HFFc6 (cell line): ENCODE measurements at regions not wholly inside any gene's neighbourhood (a gene's known extent, or its start where the extent isn't known, plus 50 kb on each side); places are given as distances from the start of the nearest gene placed in this dataset.

Source experiments
- DNase-seq: peaks from one replicate; pipeline ENCODE4 v3.0.0-alpha.2; 2018
- H3K27ac Mint-ChIP-seq: 2 replicates; pipeline ENCODE4 v1.8.0; 2020; ENCODE audit warnings: mild to moderate bottlenecking, mixed read lengths
- H3K27me3 Mint-ChIP-seq: 2 replicates; pipeline ENCODE4 v1.8.0; 2021; ENCODE audit warnings: mild to moderate bottlenecking, moderate library complexity, mixed read lengths; ENCODE audit not compliant: insufficient read depth
- H3K36me3 Mint-ChIP-seq: 2 replicates; pipeline ENCODE4 v1.8.0; 2021; ENCODE audit warnings: low read depth, mixed read lengths
- H3K4me1 Mint-ChIP-seq: 2 replicates; pipeline ENCODE4 v1.8.0; 2020; ENCODE audit warnings: low read depth, mixed read lengths
- H3K4me3 Mint-ChIP-seq: 2 replicates; pipeline ENCODE4 v1.8.0; 2020; ENCODE audit warnings: mild to moderate bottlenecking, moderate library complexity, mixed read lengths
- H3K9me3 Mint-ChIP-seq: 2 replicates; pipeline ENCODE4 v1.8.0; 2020; ENCODE audit warnings: mild to moderate bottlenecking, mixed read lengths
- TF ChIP-seq, protein P1 (sequence below): fragments of 200-600 bp; sonication (generic); IDR thresholded peaks from 2 replicates; pipeline ENCODE4 v1.5.0; 2021; ENCODE audit warnings: antibody characterized with exemption, mild to moderate bottlenecking

DNA sequence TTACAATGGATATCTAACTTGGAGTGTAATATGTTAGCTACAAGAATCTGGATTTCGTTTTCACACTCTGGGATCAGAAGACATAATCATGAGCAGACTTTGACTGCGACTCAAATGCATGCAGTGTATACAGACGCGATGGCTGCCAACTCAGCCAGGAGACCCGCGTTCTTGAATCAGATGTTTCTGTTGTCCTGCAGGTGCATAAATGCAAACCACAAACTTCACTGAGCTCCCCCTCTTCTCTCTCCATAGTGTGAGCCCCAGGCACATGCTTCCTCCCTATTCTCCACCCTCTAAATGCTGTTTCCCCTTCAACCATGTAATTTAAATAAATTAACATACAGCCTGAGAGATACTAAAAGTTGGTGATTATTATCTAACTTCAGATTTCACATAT lies 347.9 kb downstream of the DCHS2 start:
- no peak for DNase-seq
- Mint-ChIP-seq H3K9me3 (peaks cover 8% of the 10 kb centered on the region; the same call in 1 of the 2 replicates), H3K4me3 (no peak overlapping the region), H3K4me1 (no peaks in the 10 kb centered on the region), H3K27me3 (no peaks in the 10 kb centered on the region), H3K36me3 (no peaks in the 10 kb centered on the region), H3K27ac (no peak overlapping the region)
- TF ChIP-seq, protein P1, sequence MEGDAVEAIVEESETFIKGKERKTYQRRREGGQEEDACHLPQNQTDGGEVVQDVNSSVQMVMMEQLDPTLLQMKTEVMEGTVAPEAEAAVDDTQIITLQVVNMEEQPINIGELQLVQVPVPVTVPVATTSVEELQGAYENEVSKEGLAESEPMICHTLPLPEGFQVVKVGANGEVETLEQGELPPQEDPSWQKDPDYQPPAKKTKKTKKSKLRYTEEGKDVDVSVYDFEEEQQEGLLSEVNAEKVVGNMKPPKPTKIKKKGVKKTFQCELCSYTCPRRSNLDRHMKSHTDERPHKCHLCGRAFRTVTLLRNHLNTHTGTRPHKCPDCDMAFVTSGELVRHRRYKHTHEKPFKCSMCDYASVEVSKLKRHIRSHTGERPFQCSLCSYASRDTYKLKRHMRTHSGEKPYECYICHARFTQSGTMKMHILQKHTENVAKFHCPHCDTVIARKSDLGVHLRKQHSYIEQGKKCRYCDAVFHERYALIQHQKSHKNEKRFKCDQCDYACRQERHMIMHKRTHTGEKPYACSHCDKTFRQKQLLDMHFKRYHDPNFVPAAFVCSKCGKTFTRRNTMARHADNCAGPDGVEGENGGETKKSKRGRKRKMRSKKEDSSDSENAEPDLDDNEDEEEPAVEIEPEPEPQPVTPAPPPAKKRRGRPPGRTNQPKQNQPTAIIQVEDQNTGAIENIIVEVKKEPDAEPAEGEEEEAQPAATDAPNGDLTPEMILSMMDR: no peak

DNA sequence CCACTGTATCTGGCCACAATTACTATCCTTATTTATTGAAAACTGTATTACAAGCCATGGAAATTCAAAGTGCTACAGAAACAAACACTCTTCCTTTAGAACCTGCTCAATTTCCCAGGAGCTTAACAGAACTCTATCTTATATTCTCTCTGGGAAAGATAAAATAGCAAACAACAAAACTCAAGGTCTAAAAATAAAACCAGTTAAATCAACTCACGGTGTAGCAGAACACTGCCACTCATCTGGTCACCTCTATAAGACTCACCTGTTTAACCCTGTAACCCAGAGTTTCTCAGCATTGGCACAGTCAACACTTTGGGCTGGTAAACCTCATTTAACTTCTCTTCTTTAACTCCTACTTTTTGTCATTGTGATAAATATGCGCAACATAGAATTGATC lies 348.9 kb downstream of the DCHS2 start:
- no peaks in the 10 kb centered on the region for H3K4me1 Mint-ChIP-seq
- no peaks in the 10 kb centered on the region for H3K36me3 Mint-ChIP-seq
- peaks cover 4% of the 10 kb centered on the region; the same call in 1 of the 2 replicates for H3K9me3 Mint-ChIP-seq
- H3K4me3 Mint-ChIP-seq: no peak overlapping the region
- TF ChIP-seq, protein P1: no peak
- no peak for DNase-seq
- no peak overlapping the region for H3K27ac Mint-ChIP-seq
- H3K27me3 Mint-ChIP-seq: no peaks in the 10 kb centered on the region

DNA sequence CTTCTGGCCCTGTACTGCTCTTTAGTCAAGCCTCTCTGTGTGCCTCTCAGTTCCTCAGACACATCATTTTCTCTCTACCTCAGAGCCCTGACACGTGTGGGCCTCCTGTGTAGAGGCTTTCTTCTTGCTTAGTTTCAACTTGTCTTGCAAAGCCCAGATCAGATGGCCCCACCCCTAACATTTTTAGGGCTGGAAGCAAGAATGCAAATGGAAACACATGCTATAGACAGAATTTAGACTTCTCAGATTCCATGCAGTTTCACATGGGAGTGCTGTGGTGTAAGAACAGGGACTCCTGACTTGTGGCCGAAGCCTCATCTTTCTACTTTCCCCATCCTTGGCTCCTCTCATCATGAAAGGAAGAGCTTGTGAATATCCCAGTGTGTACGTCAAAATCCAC lies 350.7 kb downstream of the DCHS2 start:
- H3K27me3 Mint-ChIP-seq: no peaks in the 10 kb centered on the region
- H3K9me3 Mint-ChIP-seq: peaks cover 12% of the 10 kb centered on the region
- no peak overlapping the region for H3K27ac Mint-ChIP-seq
- DNase-seq: no peak
- no peaks in the 10 kb centered on the region for H3K4me1 Mint-ChIP-seq
- no peaks in the 10 kb centered on the region for H3K36me3 Mint-ChIP-seq
- TF ChIP-seq, protein P1: no peak
- no peak overlapping the region for H3K4me3 Mint-ChIP-seq

DNA sequence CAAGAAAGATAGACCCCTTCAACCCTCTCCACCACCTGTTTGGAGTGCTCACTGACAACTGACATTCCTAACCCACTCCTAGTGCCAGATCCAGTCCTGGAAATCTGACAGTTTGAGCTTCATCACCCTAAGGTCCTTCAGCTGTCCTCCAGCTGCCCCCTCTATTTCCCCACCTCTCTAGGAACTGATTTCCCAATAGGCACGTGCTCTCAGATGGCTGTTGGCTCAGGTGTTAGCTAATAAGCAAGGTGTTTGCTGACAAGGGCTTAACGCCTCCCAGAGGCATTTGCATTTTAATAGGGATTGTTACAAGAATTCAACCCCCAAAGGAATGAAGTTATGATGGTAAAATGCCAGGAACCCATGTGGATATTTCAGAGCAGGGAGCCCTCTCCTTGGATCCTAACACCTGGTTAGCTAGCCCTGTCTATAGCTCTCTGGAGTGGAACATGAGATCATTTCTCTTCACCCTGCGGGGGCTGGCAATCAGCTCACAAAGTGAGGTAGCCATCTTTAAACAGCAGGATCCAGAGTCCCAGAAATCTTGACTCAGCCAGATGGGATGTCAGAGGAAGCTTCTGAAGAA lies 348.5 kb upstream of the SFRP2 start:
- Mint-ChIP-seq H3K27ac (no peak overlapping the region), H3K27me3 (no peaks in the 10 kb centered on the region), H3K9me3 (peaks cover 26% of the 10 kb centered on the region), H3K36me3 (no peaks in the 10 kb centered on the region; the same call in 1 of the 2 replicates), H3K4me3 (no peak overlapping the region), H3K4me1 (peaks cover 7% of the 10 kb centered on the region; the same call in 1 of the 2 replicates)
- TF ChIP-seq, protein P1: no peak
- DNase-seq: no peak

DNA sequence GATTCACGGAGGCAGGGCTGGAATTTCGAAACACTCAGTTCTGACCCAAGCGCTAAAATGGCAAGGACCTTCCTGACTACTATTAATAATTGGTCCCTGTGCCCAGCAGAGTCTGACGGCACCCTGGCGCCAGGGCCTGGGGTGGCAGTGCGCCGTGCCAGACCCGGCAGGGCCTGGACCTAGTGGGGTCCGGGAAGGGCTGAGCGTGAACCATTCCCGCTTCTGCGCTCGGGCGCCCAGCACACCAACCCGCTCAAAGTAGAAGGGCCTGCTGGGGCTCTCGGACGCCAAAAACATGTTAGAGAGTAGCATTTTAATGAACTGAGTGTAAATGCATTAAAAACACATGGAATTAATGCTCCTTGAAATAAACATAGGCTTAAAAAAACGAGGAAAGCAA lies 346.7 kb upstream of the SFRP2 start:
- no peaks in the 10 kb centered on the region for H3K27me3 Mint-ChIP-seq
- H3K27ac Mint-ChIP-seq: no peak overlapping the region
- peaks cover 7% of the 10 kb centered on the region; the same call in 1 of the 2 replicates for H3K4me1 Mint-ChIP-seq
- H3K9me3 Mint-ChIP-seq: peaks cover 29% of the 10 kb centered on the region
- DNase-seq: no peak
- TF ChIP-seq, protein P1: no peak
- no peaks in the 10 kb centered on the region; the same call in 1 of the 2 replicates for H3K36me3 Mint-ChIP-seq
- no peak overlapping the region for H3K4me3 Mint-ChIP-seq
